SH-SY5Y (cell line): ENCODE measurements at regions not wholly inside any gene's neighbourhood (a gene's known extent, or its start where the extent isn't known, plus 50 kb on each side); places are given as distances from the start of the nearest gene placed in this dataset.

Source experiments
- GATA2 ChIP-seq: IDR thresholded peaks from 2 replicates; pipeline ENCODE4 v1.6.1; 2011; ENCODE audit warnings: mild to moderate bottlenecking, low read depth, low read length
- GATA3 ChIP-seq: IDR thresholded peaks from 2 replicates; pipeline ENCODE4 v1.6.1; 2011; ENCODE audit warnings: low read depth, mild to moderate bottlenecking, low read length, moderate library complexity

DNA sequence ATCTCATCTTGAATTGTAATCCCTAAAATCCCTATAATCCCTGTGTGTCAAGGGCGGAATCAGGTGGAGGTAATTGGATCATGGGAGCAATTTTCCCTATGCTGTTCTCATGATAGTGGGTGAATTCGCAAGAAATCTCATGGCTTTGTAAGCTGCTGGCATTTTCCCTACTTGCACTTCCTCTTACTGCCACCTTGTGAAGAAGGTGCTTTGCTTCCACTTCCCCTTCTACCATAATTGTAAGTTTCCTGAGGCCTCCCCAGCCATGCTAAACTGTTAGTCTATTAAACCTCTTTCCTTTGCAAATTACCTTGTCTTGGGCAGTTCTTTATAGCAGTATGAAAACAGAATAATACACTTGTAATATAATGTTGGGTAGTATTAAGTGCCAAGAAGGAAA lies 1087.4 kb upstream of the SLIT2 start:
- TF ChIP-seq GATA2, result no peak
- TF ChIP-seq GATA3, result no peak
